C4-2B (cell line): ENCODE measurements at regions not wholly inside any gene's neighbourhood (a gene's known extent, or its start where the extent isn't known, plus 50 kb on each side); places are given as distances from the start of the nearest gene placed in this dataset.

Experiments used
- CTCF ChIP-seq: fragments of 450-650 bp; conservative IDR thresholded peaks from 2 replicates; pipeline ENCODE4 v1.5.1; 2017; ENCODE audit warnings: mild to moderate bottlenecking
- ZFX ChIP-seq: fragments of 450-650 bp; IDR thresholded peaks from 2 replicates; pipeline ENCODE4 v1.6.1; 2017

- TF ChIP-seq CTCF (no peak), ZFX (no peak)
Observed at GRCh38 chr13:44252938-44253337, 120.7 kb upstream of the SERP2 start.
